GM21526 (cell line): ENCODE measurements at regions not wholly inside any gene's neighbourhood (a gene's known extent, or its start where the extent isn't known, plus 50 kb on each side); places are given as distances from the start of the nearest gene placed in this dataset.
"Not testable (repeated sequence)": the region's sequence is repeated elsewhere in the genome, so short reads cannot be mapped to it uniquely, and the experiment has no call there.

Experiments used
- ATAC-seq: cut with Tn5 transposase; IDR thresholded peaks from one replicate; pipeline ENCODE4 v1.9.1; 2021; ENCODE audit warnings: moderate library complexity; ENCODE audit not compliant: unreplicated experiment, low FRiP score

DNA sequence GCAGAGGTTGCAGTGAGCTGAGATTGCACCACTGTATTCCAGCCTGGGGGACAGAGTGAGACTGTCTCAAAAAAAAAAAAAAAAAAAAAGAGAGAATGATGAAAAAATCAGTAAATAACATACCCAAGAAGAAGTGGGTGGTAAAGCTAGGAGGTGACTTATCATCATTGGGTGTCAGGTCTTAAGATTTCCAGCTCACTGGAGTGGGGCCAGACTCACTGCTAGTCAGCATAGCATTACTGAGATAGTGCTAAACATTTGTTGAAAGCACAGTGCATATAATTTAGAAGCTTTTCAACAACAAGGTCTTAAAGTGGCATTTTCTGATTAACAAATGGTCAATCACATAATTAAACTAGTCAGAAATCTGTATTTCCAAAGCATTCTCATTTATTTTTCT is 221.8 kb upstream of the GYPA start:
- ATAC-seq = no peak

DNA sequence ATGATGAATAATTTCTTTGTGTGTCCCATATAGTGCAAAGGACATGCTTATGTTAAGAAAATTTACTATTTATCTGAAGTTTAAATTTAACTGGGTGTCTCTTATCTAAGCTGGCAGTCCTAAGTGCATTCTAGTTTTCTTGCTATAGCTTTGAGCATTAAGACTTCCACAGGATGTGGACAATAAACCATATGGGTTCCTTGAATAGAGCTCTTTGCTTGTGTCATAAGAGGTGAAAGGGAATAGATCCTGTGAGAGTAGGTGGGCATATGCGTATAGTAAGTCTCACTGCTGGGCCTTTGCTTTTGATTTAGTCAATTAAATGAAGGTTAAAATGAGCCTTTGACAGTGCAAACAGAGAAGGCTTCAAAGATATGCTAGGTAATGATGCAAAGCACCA is 223.4 kb upstream of the GYPA start:
- no peak for ATAC-seq

DNA sequence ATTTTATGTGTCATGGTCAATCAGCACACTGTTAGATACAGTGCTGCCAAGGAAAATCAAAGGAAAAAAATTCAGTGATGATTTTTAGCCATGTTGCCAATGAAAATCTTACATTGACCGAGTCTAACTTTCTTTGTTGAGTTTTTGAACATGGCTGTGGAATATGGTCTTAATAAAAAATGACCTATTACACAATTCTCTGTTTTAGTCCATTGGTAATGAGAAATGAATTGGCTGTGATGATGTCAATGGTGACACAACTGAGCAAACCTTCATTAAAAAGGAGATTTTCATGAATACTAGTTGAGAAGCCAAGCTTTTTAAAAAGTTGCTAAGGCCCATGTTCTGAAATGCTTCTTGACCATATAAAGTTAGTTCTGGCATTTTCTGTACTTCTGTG is 225.9 kb upstream of the GYPA start:
- no peak for ATAC-seq

DNA sequence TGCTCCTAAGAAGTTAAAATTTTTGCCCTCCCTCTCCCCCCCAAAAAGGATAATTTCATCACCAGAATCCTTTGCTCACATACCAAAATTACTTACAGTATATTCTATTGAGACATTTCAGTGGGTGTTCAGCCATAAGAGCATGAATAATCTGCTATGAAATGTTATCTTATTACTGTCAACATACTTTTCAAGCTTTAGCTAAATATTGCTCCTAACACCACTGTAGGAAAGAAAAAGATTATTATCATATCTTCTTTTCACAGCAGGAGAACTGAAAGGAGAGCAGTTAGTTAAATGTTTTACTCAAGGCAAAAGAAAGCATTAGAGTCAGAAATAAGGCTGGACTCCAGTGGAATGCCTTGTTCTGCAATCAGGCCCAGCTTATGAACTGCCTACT is 231.0 kb upstream of the GYPA start:
- no peak for ATAC-seq

DNA sequence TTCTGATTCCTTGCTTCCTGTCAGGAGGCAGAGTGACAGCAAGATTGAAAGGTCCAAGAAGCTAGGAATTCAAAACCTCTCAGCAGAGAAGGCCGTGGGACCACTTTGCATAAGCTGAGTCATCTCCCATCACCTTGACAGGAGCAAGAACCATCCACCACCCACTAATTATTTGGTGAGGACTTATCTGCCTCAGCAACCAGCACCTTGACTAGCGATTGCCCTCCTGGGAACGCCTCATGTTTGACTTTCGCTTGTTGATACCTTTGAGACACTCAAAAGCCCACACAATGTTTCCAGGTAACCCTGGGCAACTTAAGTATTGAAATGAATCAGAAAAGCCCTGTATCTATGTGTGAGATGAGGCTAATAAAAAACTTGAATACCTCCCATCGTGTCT is 233.5 kb upstream of the GYPA start:
- ATAC-seq = peak; percentile 91

DNA sequence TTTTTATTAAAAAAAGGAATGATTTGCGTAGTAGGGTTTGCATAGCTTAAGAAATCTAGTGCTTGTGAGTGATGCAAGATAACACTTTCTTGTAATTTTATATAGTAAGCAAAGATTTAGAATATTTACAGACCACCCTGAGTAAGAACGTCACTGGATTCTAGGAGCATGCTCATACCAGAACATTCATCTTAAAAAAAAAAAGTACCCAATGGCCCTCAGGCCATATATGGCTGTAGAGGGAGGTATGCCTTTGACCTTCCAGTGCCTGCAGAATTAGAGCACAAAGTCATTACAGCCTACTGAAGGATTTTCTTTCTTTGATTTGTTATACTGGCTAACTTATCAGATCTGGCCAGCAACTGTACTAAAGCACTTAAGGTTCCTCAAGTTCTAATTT is 236.3 kb upstream of the GYPA start:
- ATAC-seq = no peak

DNA sequence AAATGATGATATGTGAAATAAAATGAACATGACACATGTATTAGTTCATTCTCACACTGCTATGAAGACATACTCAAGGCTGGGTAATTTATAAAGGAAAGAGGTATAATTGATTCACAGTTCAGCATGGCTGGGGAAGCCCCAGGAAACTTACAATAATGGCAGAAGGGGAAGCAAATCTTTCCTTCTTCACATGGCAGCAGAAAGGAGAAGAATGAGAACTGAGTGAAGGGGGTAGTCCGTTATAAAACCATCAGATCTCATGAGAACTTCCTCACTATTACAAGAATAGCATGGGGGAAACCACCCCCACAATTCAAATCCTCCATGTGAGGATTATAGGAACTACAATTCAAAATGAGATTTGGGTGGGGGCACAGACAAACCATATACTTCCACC is 243.9 kb upstream of the GYPA start:
- ATAC-seq = no peak

DNA sequence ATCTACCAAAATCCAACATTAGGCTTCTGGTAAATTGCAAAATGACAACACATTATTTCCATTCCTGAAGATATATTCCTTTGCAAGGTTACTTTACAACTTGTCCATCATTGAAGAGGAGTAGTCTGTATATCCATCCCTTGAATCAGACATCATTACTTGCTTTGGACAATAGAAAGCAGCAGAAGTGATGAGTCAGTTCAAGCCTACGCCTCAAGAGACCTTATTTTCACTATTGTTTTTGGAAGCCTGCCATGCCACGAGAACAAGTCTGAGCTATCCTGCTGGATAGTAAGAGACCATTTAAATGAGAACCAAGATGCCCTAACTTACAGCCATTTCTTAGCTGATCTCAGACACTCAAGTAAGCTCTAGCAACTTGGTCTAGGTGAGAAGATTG is 246.0 kb upstream of the HHIP start:
- ATAC-seq = no peak

DNA sequence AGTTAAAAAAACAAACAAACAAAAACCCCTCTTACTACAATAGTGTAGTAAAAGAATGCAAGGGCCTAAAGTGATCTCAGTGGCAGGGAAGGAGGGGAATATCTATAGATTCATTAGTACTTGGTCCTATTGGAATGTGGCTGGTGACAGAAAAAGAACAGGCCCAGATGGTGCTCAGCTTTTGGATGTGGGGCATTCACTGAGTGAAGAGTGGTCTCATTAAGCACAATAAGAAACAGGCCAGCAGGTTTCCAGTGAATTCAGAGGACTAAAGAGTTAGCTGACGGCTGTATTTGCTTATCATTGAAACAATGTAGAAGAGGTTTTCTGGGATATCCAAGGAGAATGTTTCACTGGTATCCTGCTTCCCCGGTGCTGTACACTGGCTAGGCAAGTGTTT is 243.8 kb upstream of the HHIP start:
- no peak for ATAC-seq

DNA sequence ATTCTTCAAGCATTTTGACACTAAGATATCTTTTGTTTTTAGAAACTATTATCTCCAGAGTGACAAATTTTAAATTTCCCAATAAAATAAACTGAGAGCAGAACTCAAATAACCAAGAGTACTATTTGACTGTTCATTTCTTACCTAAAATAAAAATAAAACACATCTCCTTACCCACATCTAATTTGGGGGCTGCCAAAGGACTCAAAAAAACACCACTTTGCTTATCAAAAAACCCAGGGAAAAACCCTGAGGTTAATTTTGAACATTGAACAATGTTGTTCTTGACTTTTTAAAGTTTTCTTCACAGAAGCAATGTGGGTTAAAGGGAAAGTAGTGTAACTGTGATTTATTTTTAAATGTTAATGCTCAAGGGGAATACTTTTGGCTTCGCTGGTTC is 243.0 kb upstream of the HHIP start:
- no peak for ATAC-seq

DNA sequence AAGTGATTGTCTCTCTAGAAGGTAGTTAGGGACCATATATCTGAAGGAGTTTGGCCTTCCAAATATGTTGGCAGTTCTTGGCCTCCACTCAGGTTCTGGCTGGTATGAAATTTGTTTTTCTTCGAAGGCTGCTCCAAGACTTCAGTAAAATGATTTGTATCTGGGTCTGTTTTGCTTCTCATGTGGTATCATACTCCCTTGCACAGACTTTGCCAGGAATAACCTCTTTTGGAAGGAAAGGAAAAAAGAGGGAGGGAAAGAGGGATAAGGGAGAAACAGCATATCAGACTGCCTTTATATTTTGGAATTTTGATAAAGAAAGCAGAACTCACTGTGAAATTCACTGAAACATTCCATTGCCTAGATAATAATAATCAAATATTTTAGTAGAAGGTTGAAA is 242.1 kb upstream of the HHIP start:
- ATAC-seq = no peak

DNA sequence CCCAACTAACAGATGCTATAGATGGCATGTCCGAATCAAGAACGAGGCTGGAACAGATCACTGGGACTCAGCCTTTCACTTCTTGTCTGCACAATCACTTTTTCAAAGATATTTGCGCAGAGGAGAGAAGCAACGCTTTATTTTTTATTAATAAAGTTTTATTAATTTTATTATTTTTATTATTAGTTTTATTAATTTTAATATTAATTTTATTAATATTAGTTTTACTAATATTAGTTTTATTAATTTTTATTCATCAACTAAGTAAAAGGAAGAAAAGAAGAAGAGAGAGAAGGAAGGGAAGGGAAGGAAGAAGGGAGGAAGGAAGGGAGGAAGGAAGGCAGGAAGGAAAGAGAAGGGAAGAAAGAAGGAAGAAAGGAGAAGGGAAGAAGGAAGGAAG is 236.4 kb upstream of the HHIP start:
- no peak for ATAC-seq

DNA sequence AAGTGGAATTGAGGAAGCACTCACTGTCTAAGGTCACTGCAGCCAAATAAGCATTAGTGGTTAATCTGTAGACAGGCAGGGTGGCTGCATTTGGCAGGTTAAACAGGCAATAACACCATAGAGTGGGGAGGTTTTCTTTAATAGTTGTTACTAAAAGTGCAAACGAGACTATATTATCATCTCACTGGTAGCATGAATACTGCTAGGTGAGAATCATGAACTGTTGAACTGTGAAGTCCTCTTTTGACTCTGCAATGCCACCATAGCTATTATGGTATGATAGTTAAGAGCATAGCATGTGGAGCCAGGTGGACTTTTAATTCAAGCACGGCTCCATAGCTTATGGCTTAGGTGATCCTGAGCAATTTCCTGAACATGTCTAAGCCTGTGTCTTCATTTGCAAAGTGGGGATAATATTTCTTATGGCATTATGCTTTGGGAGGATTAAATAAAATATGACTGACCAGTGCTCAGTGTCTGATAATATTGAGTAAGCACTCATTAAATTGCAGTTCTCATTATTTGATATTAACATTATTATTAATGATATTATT is 235.6 kb upstream of the HHIP start:
- no peak for ATAC-seq

DNA sequence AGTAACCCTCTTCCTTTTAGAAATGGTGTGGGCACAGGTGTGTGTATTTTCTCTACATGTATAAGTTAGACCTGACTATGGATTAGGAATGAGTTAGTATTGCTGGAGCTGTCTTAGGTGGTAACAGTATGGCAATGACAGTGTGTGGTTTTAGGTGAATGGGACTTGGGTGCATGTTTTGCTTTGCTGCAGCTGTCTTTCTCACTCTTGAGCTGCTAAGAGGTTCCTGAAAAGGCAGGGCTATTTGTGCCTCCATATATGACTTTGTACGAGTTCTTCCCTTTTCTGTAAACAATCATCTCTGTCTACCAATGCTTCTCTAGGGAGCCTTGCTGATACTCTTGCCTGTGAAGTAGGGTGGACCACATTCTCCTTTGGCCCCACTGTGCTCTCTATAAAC is 234.8 kb upstream of the HHIP start:
- peak; percentile 64 for ATAC-seq

DNA sequence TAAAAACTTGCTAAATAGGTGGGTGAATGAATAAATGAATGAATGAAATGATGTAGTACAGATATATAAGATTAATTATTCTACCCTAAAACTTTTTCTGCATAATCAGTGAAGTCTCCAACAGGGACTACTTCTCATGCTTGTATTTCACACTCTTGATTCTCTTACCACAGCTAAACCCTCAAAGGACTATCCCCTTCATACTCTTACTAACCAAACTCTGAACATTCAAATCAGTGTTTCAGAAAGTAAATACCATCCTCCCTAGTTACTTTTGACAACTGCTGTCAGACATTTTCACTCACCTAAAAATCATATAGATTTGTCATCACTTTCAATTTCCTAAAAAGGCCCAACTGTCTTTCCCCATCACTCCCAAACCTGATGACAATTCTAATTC is 234.3 kb upstream of the HHIP start:
- ATAC-seq = peak; percentile 66

DNA sequence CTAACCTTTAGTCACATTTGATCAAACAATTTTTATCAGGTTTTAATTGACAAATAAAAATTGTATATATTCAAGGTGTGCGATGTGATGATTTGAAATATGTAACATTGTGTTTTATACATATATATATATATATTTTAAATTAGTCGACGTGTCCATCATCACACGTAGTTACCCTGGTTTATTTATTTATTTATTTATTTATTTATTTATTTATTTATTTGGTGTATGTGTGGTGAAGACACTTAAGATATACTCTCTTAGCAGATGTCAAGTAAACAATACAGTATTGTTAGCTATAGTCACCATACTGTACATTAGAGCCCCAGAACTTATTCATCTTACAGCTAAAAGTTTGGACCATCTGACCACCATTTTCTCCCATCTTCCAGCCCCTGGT is 224.9 kb upstream of the HHIP start:
- ATAC-seq = no peak

DNA sequence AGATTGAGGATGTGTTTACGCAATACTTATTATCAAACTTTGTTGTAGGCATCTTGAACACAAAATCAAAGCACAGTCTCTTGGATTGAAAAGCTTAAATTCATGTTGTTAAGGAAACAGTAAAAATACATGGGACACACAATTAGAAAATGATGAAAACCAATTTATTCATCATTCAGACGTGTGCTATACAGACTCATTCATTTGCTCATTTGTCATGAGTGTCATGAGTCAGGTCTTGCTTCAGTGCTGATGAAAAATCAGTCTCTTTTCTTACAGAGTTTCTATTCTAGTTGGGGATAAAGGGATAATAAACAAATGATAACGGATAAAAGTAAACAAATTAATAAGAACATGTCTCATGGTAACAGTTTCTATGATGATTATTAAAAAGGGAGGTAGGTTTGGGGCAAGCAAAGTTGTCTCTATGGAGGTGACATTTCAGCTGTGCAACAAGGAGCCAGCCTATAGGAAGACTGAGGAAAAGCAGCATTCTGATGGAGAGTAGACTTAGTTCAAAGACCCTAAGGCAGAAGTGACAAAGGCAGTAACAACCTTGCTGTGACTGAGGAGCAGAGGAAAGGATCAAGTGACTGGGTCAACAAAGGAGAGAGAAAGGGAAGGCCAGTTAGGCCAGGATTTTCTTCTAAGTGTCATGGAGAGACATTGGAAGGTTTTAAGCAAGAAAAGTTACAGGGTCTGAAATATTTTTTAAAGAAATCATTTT is 224.0 kb upstream of the HHIP start:
- ATAC-seq = no peak

DNA sequence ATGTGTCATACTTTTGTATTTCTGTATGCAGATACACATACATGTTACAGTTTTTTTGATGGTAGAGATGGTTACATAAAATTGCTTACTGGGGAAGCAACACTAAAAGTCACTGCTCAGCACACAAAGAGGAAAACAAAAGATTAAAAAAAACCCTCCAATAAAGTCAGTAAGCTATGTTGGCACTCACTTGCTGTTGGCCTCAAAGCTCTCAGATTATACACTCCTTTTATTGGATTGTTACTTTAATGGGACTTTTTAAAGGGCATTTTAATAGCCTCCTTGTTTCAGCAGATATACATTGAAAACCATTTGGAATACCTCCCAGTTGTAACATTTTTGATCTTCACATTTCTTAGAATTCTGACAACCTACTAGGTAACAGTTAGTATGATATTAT is 222.0 kb upstream of the HHIP start:
- no peak for ATAC-seq

DNA sequence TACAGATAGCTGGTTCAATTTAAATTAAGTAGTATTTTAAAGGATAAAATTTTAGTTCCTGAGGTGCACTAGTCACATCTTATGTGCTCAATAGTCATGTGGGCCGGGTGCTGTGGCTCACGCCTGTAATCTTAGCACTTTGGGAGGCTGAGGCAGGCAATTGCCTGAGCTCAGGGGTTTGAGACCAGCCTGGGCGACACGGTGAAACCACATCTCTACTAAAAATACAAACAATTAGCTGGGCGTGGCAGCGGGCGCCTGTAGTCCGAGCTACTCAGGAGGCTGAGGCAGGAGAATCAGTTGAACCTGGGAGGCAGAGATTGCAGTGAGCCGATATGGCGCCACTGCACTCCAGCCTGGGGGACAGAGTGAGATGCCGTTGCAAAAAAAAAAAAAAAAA is 219.9 kb upstream of the HHIP start:
- not testable (repeated sequence) for ATAC-seq

DNA sequence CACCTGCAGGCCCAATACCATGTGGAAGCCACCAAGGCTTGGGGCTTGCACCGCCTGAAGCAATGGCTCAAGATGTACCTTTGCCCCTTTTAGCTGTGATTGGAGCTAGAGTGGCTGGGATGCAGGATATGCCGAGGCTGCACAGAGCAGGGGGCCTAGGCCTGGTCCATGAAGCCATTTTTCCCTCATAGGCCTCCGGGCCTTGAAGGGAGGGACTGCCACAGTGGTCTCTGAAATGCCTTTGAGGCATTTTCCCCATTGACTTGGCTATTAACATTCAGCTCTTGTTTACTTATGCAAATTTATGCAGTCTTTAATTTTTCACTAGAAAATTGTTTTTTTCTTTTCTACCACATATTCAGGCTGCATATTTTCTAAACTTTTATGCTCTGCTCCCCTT is 203.2 kb upstream of the HHIP start:
- ATAC-seq = no peak

DNA sequence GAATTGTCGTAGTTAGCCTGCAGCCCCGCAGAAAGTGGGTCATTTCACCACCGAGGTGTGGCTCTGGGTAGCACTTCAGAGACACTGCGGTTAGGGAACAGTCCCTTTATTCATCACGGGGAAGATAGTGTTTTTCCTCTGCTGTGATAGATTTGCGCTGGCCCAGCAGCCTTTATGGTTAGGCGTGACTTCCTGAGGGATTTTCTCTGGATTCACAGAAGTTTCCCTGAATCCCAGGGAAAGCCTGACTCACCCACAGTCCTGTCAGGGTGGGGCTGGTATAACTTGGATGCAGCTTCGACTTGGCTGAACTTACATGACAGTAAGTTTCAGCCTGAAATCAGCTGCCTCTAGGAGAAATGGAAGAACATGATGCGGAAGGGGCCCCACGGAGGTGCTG is 196.3 kb upstream of the HHIP start:
- no peak for ATAC-seq

DNA sequence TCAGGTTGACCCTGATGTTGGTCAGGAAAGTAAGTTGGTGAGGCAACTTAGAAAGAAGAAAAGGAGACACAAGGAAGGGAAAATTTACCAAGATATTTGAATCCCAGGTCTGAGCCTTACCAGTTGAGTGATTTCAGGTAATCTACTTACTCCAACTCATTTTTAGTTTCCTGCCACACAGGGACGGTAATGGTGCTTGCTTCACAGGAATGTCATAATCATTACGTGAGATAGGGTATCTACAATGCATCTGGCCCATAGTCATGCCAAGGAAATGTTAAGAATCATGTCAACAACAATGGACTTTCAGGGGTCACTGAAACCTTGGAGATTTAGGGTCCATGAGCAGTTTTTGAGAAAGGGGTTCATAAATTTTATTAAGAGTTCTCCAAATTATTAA is 195.4 kb upstream of the HHIP start:
- no peak for ATAC-seq
